ENCODE measurements at regions not wholly inside any gene's neighbourhood (a gene's known extent, or its start where the extent isn't known, plus 50 kb on each side); places are given as distances from the start of the nearest gene placed in this dataset.
"Not testable (repeated sequence)": the region's sequence is repeated elsewhere in the genome, so short reads cannot be mapped to it uniquely, and the experiment has no call there.

GRCh38 chr17:22204076-22204475 is 511.8 kb downstream of the KCNJ18 start:
- not testable (repeated sequence) for TF ChIP-seq EZH2 (IDR thresholded peaks at IDR 0.05; ENCODE audit: low read depth)
- TF ChIP-seq, protein P1, sequence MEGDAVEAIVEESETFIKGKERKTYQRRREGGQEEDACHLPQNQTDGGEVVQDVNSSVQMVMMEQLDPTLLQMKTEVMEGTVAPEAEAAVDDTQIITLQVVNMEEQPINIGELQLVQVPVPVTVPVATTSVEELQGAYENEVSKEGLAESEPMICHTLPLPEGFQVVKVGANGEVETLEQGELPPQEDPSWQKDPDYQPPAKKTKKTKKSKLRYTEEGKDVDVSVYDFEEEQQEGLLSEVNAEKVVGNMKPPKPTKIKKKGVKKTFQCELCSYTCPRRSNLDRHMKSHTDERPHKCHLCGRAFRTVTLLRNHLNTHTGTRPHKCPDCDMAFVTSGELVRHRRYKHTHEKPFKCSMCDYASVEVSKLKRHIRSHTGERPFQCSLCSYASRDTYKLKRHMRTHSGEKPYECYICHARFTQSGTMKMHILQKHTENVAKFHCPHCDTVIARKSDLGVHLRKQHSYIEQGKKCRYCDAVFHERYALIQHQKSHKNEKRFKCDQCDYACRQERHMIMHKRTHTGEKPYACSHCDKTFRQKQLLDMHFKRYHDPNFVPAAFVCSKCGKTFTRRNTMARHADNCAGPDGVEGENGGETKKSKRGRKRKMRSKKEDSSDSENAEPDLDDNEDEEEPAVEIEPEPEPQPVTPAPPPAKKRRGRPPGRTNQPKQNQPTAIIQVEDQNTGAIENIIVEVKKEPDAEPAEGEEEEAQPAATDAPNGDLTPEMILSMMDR (conservative IDR thresholded peaks at IDR 0.05), result not testable (repeated sequence)
